ENCODE measurements at regions not wholly inside any gene's neighbourhood (a gene's known extent, or its start where the extent isn't known, plus 50 kb on each side); places are given as distances from the start of the nearest gene placed in this dataset.
"Not testable (repeated sequence)": the region's sequence is repeated elsewhere in the genome, so short reads cannot be mapped to it uniquely, and the experiment has no call there.

DNA sequence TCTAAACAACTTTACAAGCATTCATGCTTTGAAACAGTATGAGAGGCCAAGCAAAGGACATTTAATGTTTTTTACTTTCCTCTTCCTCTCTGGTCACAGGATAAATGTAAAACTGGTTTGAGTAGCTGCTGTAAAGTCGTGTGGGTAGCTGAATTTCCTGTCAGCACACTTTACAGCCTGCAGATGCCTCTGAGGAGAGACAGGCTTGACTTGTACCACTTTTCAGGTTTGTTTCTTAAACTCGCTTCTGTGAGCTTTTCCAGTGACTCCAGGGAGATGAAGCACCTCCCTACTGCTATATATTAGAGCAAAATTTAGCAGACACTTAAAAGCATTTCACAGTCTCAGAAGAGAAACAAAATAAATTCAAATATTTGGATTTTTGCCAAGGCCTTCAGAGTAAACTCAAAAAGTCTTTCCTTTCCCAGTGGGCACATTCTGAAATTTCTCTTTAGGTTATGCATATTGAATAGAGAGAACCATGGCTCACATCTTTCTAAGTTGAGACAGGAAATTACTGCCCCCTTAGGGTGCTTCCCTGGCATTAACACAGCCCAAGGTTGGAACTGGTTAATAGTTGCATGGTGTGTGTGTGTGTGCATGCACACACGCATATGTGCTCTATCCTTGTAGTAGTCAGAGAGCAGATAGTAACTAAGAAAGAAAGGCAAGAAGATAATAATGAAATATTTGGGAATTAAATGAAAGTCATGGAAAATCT is 557.3 kb upstream of the MIS18BP1 start:
- Histone ChIP-seq H3K4me3 (no peak overlapping the region), H3K27me3 (no peaks in the 10 kb centered on the region), H3K36me3 (replicated peaks in 1 of 2; ENCODE audit: insufficient read depth in 1 of 2, low read depth in 2 of 2) (no peaks in the 10 kb centered on the region), H3K9me3 (no peaks in the 10 kb centered on the region), H3K4me1 (no peaks in the 10 kb centered on the region), H3K27ac (no peak overlapping the region)
- 27 to 29% methylated on average over 3 of the region's 3 CpGs for WGBS, 2 donors
- DNase-seq = no peak
- no peak for ATAC-seq
- no peak for TF ChIP-seq POLR2A (IDR thresholded peaks at IDR 0.05)
- TF ChIP-seq, protein P1, sequence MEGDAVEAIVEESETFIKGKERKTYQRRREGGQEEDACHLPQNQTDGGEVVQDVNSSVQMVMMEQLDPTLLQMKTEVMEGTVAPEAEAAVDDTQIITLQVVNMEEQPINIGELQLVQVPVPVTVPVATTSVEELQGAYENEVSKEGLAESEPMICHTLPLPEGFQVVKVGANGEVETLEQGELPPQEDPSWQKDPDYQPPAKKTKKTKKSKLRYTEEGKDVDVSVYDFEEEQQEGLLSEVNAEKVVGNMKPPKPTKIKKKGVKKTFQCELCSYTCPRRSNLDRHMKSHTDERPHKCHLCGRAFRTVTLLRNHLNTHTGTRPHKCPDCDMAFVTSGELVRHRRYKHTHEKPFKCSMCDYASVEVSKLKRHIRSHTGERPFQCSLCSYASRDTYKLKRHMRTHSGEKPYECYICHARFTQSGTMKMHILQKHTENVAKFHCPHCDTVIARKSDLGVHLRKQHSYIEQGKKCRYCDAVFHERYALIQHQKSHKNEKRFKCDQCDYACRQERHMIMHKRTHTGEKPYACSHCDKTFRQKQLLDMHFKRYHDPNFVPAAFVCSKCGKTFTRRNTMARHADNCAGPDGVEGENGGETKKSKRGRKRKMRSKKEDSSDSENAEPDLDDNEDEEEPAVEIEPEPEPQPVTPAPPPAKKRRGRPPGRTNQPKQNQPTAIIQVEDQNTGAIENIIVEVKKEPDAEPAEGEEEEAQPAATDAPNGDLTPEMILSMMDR (IDR thresholded peaks at IDR 0.05) = no peak
- intact Hi-C loops (cut with DNase I) = no loop called here

DNA sequence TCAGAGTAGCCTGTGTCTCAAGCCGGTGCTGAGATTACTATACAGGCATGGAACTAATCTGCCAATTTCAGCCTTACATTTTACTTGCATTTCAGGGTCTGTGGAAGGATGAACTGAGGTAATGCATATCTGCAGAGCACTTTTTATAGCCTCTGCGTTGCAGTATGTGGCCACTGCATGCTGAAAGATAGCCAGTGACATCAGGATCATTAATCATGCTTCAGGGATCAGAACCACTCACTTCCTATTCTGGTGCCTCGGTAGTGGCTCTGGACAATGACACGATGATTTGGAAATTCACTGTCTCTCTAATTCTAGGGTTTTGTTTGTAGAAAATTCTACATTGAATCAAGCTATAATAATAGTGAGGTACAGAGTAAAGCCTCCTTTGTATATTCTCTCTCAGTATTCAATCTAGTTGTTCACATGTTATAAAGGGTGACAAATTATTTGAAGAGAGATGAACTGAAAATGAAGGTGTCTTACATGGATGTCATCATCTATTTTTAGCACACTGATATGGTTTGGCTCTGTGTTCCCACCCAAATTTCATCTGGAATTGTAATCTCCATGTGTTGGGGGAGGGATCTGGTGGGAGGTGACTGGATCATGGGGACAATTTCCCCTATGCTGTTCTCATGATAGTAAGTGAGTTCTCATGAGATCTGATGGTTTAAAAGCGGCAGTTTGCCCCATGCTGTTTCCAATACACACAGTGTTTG is 554.3 kb upstream of the MIS18BP1 start:
- WGBS, 2 donors = 60 to 69% methylated on average over 5 of the region's 5 CpGs
- TF ChIP-seq POLR2A (IDR thresholded peaks at IDR 0.05) = no peak
- TF ChIP-seq, protein P1 (IDR thresholded peaks at IDR 0.05) = no peak
- intact Hi-C loops (cut with DNase I) = no loop called here
- H3K27ac ChIP-seq = no peak overlapping the region
- ATAC-seq (no peak), DNase-seq (no peak)
- no peaks in the 10 kb centered on the region for H3K36me3 ChIP-seq (replicated peaks in 1 of 2; ENCODE audit: insufficient read depth in 1 of 2, low read depth in 2 of 2)
- H3K9me3 ChIP-seq = no peaks in the 10 kb centered on the region
- no peak overlapping the region for H3K4me3 ChIP-seq
- H3K4me1 ChIP-seq = no peaks in the 10 kb centered on the region
- no peaks in the 10 kb centered on the region for H3K27me3 ChIP-seq

- Histone ChIP-seq H3K4me1 (no peaks in the 10 kb centered on the region), H3K27ac (no peak overlapping the region), H3K4me3 (no peak overlapping the region), H3K36me3 (replicated peaks in 1 of 2; ENCODE audit: insufficient read depth in 1 of 2, low read depth in 2 of 2) (no peaks in the 10 kb centered on the region), H3K9me3 (peaks cover 0 to 7% (median 0%) of the 10 kb centered on the region in 3 donors), H3K27me3 (no peaks in the 10 kb centered on the region)
- DNase-seq = no peak
- intact Hi-C loops (cut with DNase I) = no loop called here
- ATAC-seq = no peak
- TF ChIP-seq, protein P1 (IDR thresholded peaks at IDR 0.05) = no peak
- no peak for TF ChIP-seq POLR2A (IDR thresholded peaks at IDR 0.05)
- WGBS, 2 donors = 70 to 72% methylated on average over 2 of the region's 2 CpGs
These were observed 546.5 kb upstream of the MIS18BP1 start for GRCh38 chr14:45799511-45799910.

GRCh38 chr14:45798659-45799058 is 545.7 kb upstream of the MIS18BP1 start:
- TF ChIP-seq, protein P1 (IDR thresholded peaks at IDR 0.05) = no peak
- TF ChIP-seq POLR2A (IDR thresholded peaks at IDR 0.05) = no peak
- DNase-seq (no peak), ATAC-seq (no peak)
- Histone ChIP-seq H3K27me3 (no peaks in the 10 kb centered on the region), H3K4me1 (no peaks in the 10 kb centered on the region), H3K36me3 (replicated peaks in 1 of 2; ENCODE audit: insufficient read depth in 1 of 2, low read depth in 2 of 2) (no peaks in the 10 kb centered on the region), H3K27ac (no peak overlapping the region), H3K4me3 (no peak overlapping the region), H3K9me3 (peaks cover 0 to 7% (median 0%) of the 10 kb centered on the region in 3 donors)
- 52 to 79% methylated on average over 2 to 3 of the region's 3 CpGs for WGBS, 2 donors
- intact Hi-C loops (cut with DNase I) = no loop called here

- H3K27ac ChIP-seq; H3K4me3 ChIP-seq; intact Hi-C loops (cut with DNase I); ATAC-seq; DNase-seq; H3K4me1 ChIP-seq; H3K9me3 ChIP-seq; H3K36me3 ChIP-seq (replicated peaks in 1 of 2; ENCODE audit: insufficient read depth in 1 of 2, low read depth in 2 of 2); H3K27me3 ChIP-seq: not testable (repeated sequence)
- 65 to 72% methylated on average over 8 of the region's 8 CpGs for WGBS, 2 donors
These were observed 543.0 kb upstream of the MIS18BP1 start for GRCh38 chr14:45796006-45796405.
